ENCODE measurements at regions not wholly inside any gene's neighbourhood (a gene's known extent, or its start where the extent isn't known, plus 50 kb on each side); places are given as distances from the start of the nearest gene placed in this dataset.
A peak's percentile ranks its signal among the peaks of the same experiment; 100 is the strongest.

- Histone ChIP-seq H3K4me2 (ENCODE audit: extremely low read depth, insufficient read depth, low read length) (no peak overlapping the region), H3K27ac (ENCODE audit: insufficient read depth, low read length) (no peak overlapping the region), H3K4me3 (replicated peaks in 1 of 4; ENCODE audit: control extremely low read depth in 1 of 4, insufficient read depth in 1 of 4, low read depth in 3 of 4, low read length in 4 of 4) (no peak overlapping the region), H2AFZ (ENCODE audit: low read length) (no peak overlapping the region), H3K9me3 (ENCODE audit: control insufficient read depth, insufficient read depth, low read depth, low read length) (no peaks in the 10 kb centered on the region), H3K9ac (ENCODE audit: insufficient read depth, low read length) (no peak overlapping the region), H3K4me1 (ENCODE audit: control insufficient read depth, extremely low read depth, insufficient read depth, low read length) (no peaks in the 10 kb centered on the region), H3K79me2 (ENCODE audit: control insufficient read depth, insufficient read depth, low read length) (no peaks in the 10 kb centered on the region), H3K27me3 (ENCODE audit: control insufficient read depth, insufficient read depth, low read length) (no peaks in the 10 kb centered on the region), H3K36me3 (ENCODE audit: control insufficient read depth, insufficient read depth, low read length) (no peaks in the 10 kb centered on the region), H4K20me1 (ENCODE audit: control insufficient read depth, extremely low read depth, insufficient read depth, low read length) (no peaks in the 10 kb centered on the region)
- no peak for DNase-seq (ENCODE audit: low read depth in 2 of 2)
- TF ChIP-seq CTCF (conservative IDR thresholded peaks at IDR 0.05 in 1 of 2, IDR thresholded peaks at IDR 0.05 in 1 of 2; ENCODE audit: low read depth in 1 of 2, low read length in 2 of 2), result no peak
- TF ChIP-seq EZH2 (IDR thresholded peaks at IDR 0.05; ENCODE audit: low read length, missing control alignments), result no peak
Observed at GRCh38 chr2:238669046-238669445, 178.8 kb upstream of the TWIST2 start.

GRCh38 chr2:238669581-238670080 lies 178.3 kb upstream of the TWIST2 start:
- TF ChIP-seq CTCF (conservative IDR thresholded peaks at IDR 0.05 in 1 of 2, IDR thresholded peaks at IDR 0.05 in 1 of 2; ENCODE audit: low read depth in 1 of 2, low read length in 2 of 2), result no peak
- no peak for TF ChIP-seq EZH2 (IDR thresholded peaks at IDR 0.05; ENCODE audit: low read length, missing control alignments)
- no peak overlapping the region for H3K4me3 ChIP-seq (replicated peaks in 1 of 4; ENCODE audit: control extremely low read depth in 1 of 4, insufficient read depth in 1 of 4, low read depth in 3 of 4, low read length in 4 of 4)
- no peaks in the 10 kb centered on the region for H4K20me1 ChIP-seq (ENCODE audit: control insufficient read depth, extremely low read depth, insufficient read depth, low read length)
- no peak for DNase-seq (ENCODE audit: low read depth in 2 of 2)
- H3K79me2 ChIP-seq (ENCODE audit: control insufficient read depth, insufficient read depth, low read length), result no peaks in the 10 kb centered on the region
- no peak overlapping the region for H3K27ac ChIP-seq (ENCODE audit: insufficient read depth, low read length)
- H3K9ac ChIP-seq (ENCODE audit: insufficient read depth, low read length), result no peak overlapping the region
- H3K9me3 ChIP-seq (ENCODE audit: control insufficient read depth, insufficient read depth, low read depth, low read length), result no peaks in the 10 kb centered on the region
- no peaks in the 10 kb centered on the region for H3K4me1 ChIP-seq (ENCODE audit: control insufficient read depth, extremely low read depth, insufficient read depth, low read length)
- no peak overlapping the region for H2AFZ ChIP-seq (ENCODE audit: low read length)
- H3K36me3 ChIP-seq (ENCODE audit: control insufficient read depth, insufficient read depth, low read length), result no peaks in the 10 kb centered on the region
- H3K4me2 ChIP-seq (ENCODE audit: extremely low read depth, insufficient read depth, low read length), result no peak overlapping the region
- no peaks in the 10 kb centered on the region for H3K27me3 ChIP-seq (ENCODE audit: control insufficient read depth, insufficient read depth, low read length)

DNA sequence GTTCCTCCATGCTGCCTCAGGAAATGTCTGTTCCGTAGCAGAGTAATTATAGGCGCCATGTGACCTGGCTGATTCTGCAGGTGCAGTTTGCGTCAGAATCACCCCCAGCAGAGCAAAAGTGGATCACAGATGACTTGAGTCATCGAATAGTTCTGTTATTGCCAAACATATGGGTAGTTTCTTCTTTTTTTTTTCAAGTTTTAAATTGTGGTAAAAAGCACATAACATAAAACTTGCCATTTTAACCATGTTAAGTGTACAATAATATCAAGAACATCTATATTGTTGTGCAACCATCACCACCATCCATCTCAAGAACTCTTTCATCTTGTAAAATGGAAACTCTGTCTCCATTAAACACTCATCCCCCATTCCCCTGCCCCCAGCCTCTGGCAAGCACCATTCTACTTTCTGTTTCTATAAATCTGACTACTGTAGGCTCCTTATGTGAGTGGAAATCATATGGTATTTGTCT lies 177.7 kb upstream of the TWIST2 start:
- H3K4me3 ChIP-seq (replicated peaks in 1 of 4; ENCODE audit: control extremely low read depth in 1 of 4, insufficient read depth in 1 of 4, low read depth in 3 of 4, low read length in 4 of 4), result no peak overlapping the region
- TF ChIP-seq EZH2 (IDR thresholded peaks at IDR 0.05; ENCODE audit: low read length, missing control alignments) (no peak), CTCF (conservative IDR thresholded peaks at IDR 0.05 in 1 of 2, IDR thresholded peaks at IDR 0.05 in 1 of 2; ENCODE audit: low read depth in 1 of 2, low read length in 2 of 2) (no peak)
- no peaks in the 10 kb centered on the region for H3K36me3 ChIP-seq (ENCODE audit: control insufficient read depth, insufficient read depth, low read length)
- no peaks in the 10 kb centered on the region for H4K20me1 ChIP-seq (ENCODE audit: control insufficient read depth, extremely low read depth, insufficient read depth, low read length)
- H3K27me3 ChIP-seq (ENCODE audit: control insufficient read depth, insufficient read depth, low read length), result no peaks in the 10 kb centered on the region
- no peak overlapping the region for H3K4me2 ChIP-seq (ENCODE audit: extremely low read depth, insufficient read depth, low read length)
- no peak overlapping the region for H3K27ac ChIP-seq (ENCODE audit: insufficient read depth, low read length)
- no peaks in the 10 kb centered on the region for H3K79me2 ChIP-seq (ENCODE audit: control insufficient read depth, insufficient read depth, low read length)
- no peak overlapping the region for H2AFZ ChIP-seq (ENCODE audit: low read length)
- no peak overlapping the region for H3K9ac ChIP-seq (ENCODE audit: insufficient read depth, low read length)
- DNase-seq (ENCODE audit: low read depth in 2 of 2), result peak in 1 of 2 donors; percentile 37
- H3K4me1 ChIP-seq (ENCODE audit: control insufficient read depth, extremely low read depth, insufficient read depth, low read length), result no peaks in the 10 kb centered on the region
- H3K9me3 ChIP-seq (ENCODE audit: control insufficient read depth, insufficient read depth, low read depth, low read length), result no peaks in the 10 kb centered on the region

Measured in fibroblast of lung (primary cell).